Epithelial cell of proximal tubule (primary cell): ENCODE measurements at regions not wholly inside any gene's neighbourhood (a gene's known extent, or its start where the extent isn't known, plus 50 kb on each side); places are given as distances from the start of the nearest gene placed in this dataset.

Source experiments
- DNase-seq: peaks from one replicate; pipeline ENCODE4 v3.0.0-alpha.2; 2011; ENCODE audit warnings: low read depth
- H3K4me3 ChIP-seq: 2 replicates; pipeline ENCODE4 v1.5.1; 2011; ENCODE audit warnings: low read depth, mild to moderate bottlenecking, low read length
- TF ChIP-seq, protein P1 (sequence below): conservative IDR thresholded peaks from 2 replicates; pipeline ENCODE4 v1.5.1; 2012; ENCODE audit warnings: low read depth, mild to moderate bottlenecking, low read length

DNA sequence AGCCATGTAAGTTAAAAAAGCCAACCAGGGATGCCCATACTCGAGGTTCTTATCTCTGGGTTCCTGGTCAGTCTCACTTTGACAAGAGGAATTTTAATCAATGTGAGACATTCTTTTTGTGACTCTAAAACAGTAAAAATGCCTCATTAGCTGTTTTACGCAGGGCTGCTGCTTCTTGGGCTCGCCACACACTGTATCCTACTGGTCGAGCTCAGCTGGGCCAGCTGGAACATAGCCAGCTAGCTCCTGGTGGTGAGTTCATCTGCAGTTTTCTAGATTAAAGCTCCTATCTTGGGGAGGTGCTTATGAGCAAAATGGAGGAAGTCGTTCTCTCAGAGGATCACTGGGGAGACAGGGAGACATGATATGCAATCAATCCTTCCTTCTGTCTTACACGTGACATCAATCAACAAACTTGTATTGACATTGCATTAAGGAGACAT lies 55.9 kb upstream of the LEF1 start:
- H3K4me3 ChIP-seq, result no peak overlapping the region
- TF ChIP-seq, protein P1, sequence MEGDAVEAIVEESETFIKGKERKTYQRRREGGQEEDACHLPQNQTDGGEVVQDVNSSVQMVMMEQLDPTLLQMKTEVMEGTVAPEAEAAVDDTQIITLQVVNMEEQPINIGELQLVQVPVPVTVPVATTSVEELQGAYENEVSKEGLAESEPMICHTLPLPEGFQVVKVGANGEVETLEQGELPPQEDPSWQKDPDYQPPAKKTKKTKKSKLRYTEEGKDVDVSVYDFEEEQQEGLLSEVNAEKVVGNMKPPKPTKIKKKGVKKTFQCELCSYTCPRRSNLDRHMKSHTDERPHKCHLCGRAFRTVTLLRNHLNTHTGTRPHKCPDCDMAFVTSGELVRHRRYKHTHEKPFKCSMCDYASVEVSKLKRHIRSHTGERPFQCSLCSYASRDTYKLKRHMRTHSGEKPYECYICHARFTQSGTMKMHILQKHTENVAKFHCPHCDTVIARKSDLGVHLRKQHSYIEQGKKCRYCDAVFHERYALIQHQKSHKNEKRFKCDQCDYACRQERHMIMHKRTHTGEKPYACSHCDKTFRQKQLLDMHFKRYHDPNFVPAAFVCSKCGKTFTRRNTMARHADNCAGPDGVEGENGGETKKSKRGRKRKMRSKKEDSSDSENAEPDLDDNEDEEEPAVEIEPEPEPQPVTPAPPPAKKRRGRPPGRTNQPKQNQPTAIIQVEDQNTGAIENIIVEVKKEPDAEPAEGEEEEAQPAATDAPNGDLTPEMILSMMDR, result no peak
- DNase-seq, result no peak

DNA sequence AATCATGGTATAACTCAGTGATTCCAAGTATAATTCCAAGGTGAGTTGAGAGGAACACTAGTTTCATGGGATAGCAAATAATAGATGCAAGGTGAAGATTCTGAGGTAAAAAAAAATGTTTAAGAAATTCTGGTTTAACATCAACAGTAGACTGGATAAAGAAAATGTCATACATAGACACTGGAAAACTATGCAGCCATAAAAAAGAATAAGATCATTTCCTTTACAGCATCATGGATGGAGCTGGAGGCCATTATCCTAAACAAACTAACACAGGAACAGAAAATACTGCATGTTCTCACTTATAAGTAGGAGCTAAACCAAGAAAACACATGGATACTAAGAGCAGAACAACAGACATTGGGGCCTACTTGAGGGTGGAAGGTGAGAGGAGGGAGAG lies 54.6 kb upstream of the LEF1 start:
- TF ChIP-seq, protein P1, result no peak
- no peak for DNase-seq
- no peak overlapping the region for H3K4me3 ChIP-seq

DNA sequence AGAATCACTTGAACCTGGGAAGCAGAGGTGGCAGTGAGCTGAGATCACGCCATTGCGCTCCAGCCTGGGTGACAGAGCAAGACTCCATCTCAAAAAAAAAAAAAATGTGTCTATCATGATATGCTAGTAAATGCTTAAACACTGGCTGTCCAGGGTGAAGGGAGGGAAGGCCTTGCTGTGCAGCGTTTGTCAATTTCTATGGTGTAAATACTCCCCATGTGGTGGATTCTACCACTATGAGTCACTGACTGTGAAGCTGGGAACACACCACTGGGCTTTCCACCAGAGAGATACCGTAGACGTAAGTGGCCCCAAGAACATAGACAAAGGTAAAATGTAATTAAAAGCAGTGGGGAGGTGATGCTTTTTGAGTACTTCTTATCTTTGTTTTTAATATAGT lies 51.3 kb upstream of the LEF1 start:
- no peak for DNase-seq
- no peak overlapping the region for H3K4me3 ChIP-seq
- TF ChIP-seq, protein P1, result no peak
